A549 (cell line): ENCODE measurements at regions not wholly inside any gene's neighbourhood (a gene's known extent, or its start where the extent isn't known, plus 50 kb on each side); places are given as distances from the start of the nearest gene placed in this dataset.

ENCODE experiments used
- CHD2 ChIP-seq: fragments of 150-350 bp; IDR thresholded peaks from 2 replicates; pipeline ENCODE4 v1.6.1; 2014; ENCODE audit warnings: low read length; ENCODE audit not compliant: partially characterized antibody
- POLR2A ChIP-seq: IDR thresholded peaks from 2 replicates; pipeline ENCODE4 v1.6.1; 2012; ENCODE audit warnings: mild to moderate bottlenecking, low read length

- no peak for TF ChIP-seq POLR2A
- no peak for TF ChIP-seq CHD2
Measured at GRCh38 chr5:107268241-107268640, 402.5 kb downstream of the EFNA5 start.
